Motor neuron (in vitro differentiated cells): ENCODE measurements at regions not wholly inside any gene's neighbourhood (a gene's known extent, or its start where the extent isn't known, plus 50 kb on each side); places are given as distances from the start of the nearest gene placed in this dataset.

Experiments used
- ATAC-seq, 8 experiments: fragments of 200-7000 bp; cut with Tn5 transposase; replicated peaks in 6 of 8; 2 replicates each; pipeline ENCODE4 v1.8.0; 2021; ENCODE audit warnings: mild to moderate bottlenecking in 8 of 8, moderate library complexity in 8 of 8
- H3K27ac ChIP-seq, 2 donors: fragments of 250-450 bp; sonication (Bioruptor Pico); 2 replicates each; pipeline ENCODE4 v1.9.0; 2021; ENCODE audit warnings: antibody characterized with exemption in 2 of 2, mild to moderate bottlenecking in 2 of 2, moderate library complexity in 1 of 2
- H3K4me1 ChIP-seq, 2 donors: fragments of 250-450 bp; sonication (Bioruptor Pico); replicated peaks in 1 of 2; 2 replicates each; pipeline ENCODE4 v1.6.1; 2021; ENCODE audit warnings: antibody characterized with exemption in 2 of 2, mild to moderate bottlenecking in 2 of 2, moderate library complexity in 1 of 2
- H3K4me3 ChIP-seq, 5 donors: fragments of 250-450 bp; sonication (Bioruptor Pico); 2 replicates each; pipeline ENCODE4 v1.9.0; 2021; ENCODE audit warnings: antibody characterized with exemption in 5 of 5, mild to moderate bottlenecking in 5 of 5, moderate library complexity in 4 of 5
- whole genome bisulfite sequencing, 10 experiments: fragments of 450-650 bp; shearing (Covaris generic); methylation state at CpG; one replicate each; pipeline ENCODE4 v1.0.0; 2022; 5-methylcytosine and 5-hydroxymethylcytosine counted together
- in situ Hi-C, 9 experiments: fragments of 400-800 bp; cut with MboI; loops; one replicate each; pipeline ENCODE4 v1.15.0; 2021; ENCODE audit warnings: low sequenced_read_pairs in 9 of 9, low pct_unique_long_range_greater_than_20kb in 2 of 9; ENCODE audit not compliant: unreplicated experiment in 9 of 9

DNA sequence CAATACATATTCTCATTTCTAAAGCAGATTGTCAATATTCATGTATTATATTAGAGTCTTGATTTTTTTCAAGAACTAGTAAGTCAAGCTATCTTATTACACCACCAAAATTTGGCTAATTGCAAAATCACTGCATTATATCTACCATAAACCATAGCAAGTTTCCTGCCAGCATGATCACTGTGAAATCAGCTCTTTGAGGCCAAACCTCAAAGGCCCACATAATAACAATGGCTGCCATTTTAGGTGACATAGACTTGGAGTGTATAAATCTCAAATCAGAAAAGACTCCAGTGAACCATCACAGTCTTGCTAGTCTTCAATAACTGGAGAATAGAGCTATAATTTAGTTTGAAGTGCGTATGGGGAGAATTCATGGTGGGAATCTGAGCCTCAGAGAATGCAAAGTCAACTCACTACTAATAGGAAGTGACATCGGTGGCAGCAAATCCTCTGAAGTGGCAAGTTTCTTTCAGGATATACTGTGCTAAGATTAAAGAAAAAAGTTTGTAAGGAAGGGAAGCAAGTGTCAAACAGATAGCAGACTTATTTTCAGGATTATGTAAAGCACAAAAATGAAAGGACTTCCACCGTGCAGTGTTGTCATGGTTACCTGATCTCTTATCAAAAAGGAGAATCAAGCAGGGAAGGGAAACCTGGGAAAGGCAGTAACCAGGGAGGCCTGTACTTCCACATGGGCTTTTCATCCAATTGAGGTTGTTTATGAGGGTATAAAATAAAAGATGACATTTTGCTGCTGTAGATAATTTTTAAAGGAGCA is 117.4 kb upstream of the FNDC3A start:
- 17 to 94% (median 62%) methylated on average over 1 to 3 of the region's 3 CpGs; no CpG with 5 or more reads in 1 of the 10 experiments for WGBS, 10 experiments
- no peak overlapping the region for H3K27ac ChIP-seq
- peak in 1 of 8 experiments; percentile 46 for ATAC-seq
- peaks cover 3 to 22% of the 10 kb centered on the region in 2 donors for H3K4me1 ChIP-seq
- in situ Hi-C loops, result no loop called here
- H3K4me3 ChIP-seq, result no peak overlapping the region

DNA sequence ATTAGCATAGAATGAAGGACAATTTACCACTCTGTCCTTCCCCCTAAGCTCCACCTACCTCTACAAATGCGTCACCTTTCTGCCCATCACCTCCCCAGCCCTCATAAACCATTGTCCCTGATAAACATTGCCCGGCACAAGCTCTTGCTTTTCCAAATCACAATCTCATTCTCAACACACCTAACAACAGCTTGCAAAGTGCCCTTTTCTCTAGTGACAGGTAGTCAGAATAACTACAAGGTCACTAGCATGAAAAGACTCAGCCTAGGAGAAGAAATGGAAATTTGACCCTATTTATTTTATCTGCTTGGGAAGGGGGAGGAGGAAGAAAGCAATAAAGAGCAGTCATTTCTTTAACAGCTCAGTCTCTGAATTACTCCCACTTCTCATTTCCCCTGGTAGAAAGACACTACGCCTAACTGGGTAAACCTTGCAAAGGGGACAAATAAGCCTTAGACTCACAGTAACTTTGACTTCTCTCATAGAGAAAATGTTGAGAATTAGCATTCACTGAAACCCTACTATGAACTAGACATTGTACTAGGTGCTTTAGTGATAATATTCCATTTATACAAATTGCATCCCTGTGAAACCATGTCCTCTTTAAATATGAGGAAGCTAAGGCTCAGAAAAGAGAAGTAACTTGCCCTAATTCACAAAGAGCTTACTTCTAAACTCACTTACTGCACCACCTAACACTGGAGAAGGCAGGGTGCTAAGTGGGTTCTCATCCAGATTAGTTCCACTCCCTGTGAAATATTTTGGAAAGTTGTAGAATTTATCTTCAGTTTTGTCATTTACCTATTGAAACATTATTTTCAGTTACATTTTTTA is 116.2 kb upstream of the FNDC3A start:
- WGBS, 10 experiments, result 30 to 96% (median 40%) methylated on average over 2 to 3 of the region's 3 CpGs; no CpG with 5 or more reads in 2 of the 10 experiments
- in situ Hi-C loops, result no loop called here
- peak in 4 of 8 experiments; percentile 34 to 78 (median 61) for ATAC-seq

DNA sequence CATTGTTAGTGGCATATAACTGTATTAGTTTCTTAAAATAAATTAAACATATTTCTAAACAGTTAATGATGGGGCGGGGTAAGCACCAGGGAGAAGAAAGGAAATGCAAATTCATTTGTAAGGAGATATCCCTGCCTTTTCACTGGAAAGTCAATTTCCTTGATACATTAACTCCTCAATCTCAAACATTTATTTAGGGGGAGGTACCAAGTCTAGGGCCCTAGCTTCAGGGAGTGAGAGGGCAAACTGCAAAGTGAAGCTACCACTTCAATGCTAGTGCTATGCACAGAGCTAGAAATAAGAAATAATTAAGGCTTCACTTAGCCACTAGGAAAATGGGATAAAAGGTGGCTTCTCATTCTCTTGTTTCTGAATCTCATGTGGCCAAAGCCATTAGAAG is 115.3 kb upstream of the FNDC3A start:
- Histone ChIP-seq H3K27ac (no peak overlapping the region), H3K4me1 (peaks cover 3 to 14% of the 10 kb centered on the region in 2 donors), H3K4me3 (no peak overlapping the region)
- in situ Hi-C loops, result no loop called here
- WGBS, 10 experiments, result 13 to 100% (median 79%) methylated on average over 1 of the region's 1 CpG; no CpG with 5 or more reads in 2 of the 10 experiments
- peak in 2 of 8 experiments; percentile 29 to 36 for ATAC-seq

More for the DNA sequence above, 116.2 kb upstream of the FNDC3A start:
- Histone ChIP-seq H3K4me3 (no peak overlapping the region), H3K27ac (no peak overlapping the region), H3K4me1 (peaks cover 3 to 14% of the 10 kb centered on the region in 2 donors)

DNA sequence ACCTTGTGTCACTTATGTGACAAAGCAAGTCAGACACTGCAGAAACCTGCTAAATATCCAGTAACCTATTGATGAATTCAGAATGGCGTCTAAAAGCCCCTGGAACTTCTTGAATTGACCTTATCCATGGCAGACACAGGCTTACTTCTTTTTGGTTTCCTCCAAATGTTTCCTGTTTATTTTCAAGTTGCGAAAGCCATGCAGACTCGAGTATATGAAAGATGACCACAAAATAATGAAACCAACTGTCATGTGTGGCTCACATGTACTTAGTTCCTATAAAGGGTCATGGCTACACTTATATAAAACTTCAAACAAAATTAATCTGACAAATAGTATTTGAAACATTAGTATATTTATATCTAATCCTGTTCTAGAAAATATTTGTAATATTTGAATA is 113.1 kb upstream of the FNDC3A start:
- H3K27ac ChIP-seq, result no peak overlapping the region
- in situ Hi-C loops, result no loop called here
- no peak overlapping the region for H3K4me3 ChIP-seq
- 28 to 100% (median 90%) methylated on average over 2 to 3 of the region's 3 CpGs; no CpG with 5 or more reads in 3 of the 10 experiments for WGBS, 10 experiments
- H3K4me1 ChIP-seq, result peaks cover 3 to 14% of the 10 kb centered on the region in 2 donors
- no peak for ATAC-seq

DNA sequence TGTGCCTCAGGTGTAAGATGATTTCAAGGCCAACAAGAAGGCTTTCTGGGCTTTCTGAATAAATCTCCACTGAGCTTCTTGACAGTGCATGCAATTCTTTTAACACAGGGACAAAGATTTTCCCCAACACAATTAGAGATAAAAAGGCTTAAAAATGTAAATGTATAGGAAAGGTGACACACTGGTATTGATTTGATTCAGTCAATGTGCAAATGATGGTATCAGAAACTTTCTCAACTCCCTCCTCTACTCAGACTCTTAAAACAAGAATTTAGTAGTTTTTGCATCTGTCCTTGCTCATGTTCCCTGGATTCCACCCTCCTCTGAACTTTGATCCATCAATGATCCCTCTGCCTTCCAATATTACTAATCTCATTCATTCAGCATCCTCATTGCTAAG is 111.6 kb upstream of the FNDC3A start:
- in situ Hi-C loops, result no loop called here
- no peak for ATAC-seq
- Histone ChIP-seq H3K4me3 (no peak overlapping the region), H3K27ac (no peak overlapping the region), H3K4me1 (peaks cover 3 to 7% of the 10 kb centered on the region in 2 donors)

DNA sequence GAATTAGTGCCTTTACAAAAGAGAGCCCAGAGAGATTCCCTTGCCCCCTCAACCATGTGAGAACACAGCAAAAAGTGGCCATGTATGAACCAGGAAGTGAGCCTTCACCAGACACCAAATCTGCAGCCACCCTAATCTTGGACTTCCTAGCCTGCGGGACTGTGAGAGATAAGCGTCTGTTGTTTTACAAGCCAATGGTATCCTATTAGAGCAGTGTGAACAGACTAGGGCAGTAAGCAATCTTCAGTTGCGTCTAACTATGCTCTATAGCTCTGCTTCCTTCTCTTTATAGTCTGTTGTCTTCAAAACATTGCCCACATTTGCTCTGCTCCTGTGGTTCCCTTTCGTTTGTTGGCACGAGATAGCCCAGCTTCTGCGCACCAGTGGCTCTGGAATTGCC is 109.5 kb upstream of the FNDC3A start:
- 28 to 100% (median 80%) methylated on average over 2 to 6 of the region's 6 CpGs; no CpG with 5 or more reads in 1 of the 10 experiments for WGBS, 10 experiments
- ATAC-seq, result no peak

DNA sequence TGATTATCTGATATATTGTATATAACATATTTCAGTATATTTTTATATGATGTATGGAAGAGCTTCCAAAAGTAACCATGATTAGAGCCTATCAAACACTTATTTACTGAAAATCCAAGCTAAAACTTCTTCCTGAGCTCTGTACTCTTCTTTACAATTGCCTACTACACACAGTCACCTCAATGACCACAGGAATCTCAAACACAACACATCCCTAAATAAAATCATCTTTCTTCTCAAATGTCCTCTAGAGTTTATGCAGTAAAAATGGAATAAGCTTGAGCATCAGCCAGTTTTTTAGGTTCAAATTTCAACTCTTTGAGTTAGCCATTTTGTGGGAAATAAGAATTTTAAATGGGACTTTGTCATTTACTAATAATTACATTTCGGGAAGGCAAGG is 102.6 kb upstream of the FNDC3A start:
- Histone ChIP-seq H3K4me1 (no peaks in the 10 kb centered on the region), H3K27ac (no peak overlapping the region), H3K4me3 (no peak overlapping the region)
- in situ Hi-C loops, result no loop called here
- 10 to 100% (median 85%) methylated on average over 1 of the region's 1 CpG; no CpG with 5 or more reads in 3 of the 10 experiments for WGBS, 10 experiments
- no peak for ATAC-seq

More for the DNA sequence above, 109.5 kb upstream of the FNDC3A start:
- no peak overlapping the region for H3K27ac ChIP-seq
- H3K4me3 ChIP-seq, result no peak overlapping the region
- H3K4me1 ChIP-seq, result no peaks in the 10 kb centered on the region
- in situ Hi-C loops, result no loop called here

DNA sequence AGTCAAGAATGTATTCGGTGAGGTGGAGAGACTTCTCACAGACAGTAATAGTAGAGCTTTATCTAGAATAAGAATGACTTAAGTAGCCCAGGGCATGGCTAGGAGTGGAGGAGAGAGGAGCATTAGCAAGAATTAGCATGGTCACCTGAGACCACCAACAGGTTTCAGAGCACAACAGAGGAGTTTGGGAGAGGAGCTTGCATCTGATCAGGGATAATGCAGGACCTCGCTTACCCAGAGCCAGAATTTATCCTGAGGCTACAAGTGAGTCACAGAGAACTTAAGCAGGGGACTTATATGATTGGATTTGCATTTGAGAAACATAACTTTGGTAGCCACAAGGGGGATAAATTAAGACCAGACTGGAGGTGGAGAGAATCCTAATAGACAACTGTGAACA is 102.1 kb upstream of the FNDC3A start:
- H3K4me3 ChIP-seq, result no peak overlapping the region
- H3K4me1 ChIP-seq, result no peaks in the 10 kb centered on the region
- ATAC-seq, result peak in 3 of 8 experiments; percentile 94 to 97 (median 97)
- no peak overlapping the region for H3K27ac ChIP-seq
- in situ Hi-C loops, result no loop called here
- 0 to 83% (median 27%) methylated on average over 1 to 2 of the region's 2 CpGs for WGBS, 10 experiments

DNA sequence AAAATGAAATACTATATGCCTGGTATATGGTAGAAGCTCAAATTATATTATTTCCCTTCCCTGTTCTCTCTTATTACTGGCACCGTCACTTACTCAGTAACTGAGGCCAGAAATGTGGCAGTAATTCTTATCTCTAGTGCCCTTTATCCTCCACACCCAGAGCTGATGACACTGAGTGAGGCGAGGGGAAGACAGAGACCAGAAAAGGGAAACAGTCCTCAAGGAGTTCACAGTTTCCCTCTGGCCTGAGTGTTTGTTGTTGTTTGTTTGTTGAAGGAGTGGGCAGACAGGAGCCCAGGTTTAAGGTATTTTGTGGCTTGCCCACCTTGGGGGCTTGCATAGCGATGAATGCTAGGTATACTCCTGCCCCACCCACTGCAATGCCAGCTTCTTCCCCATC is 101.5 kb upstream of the FNDC3A start:
- H3K4me3 ChIP-seq, result no peak overlapping the region
- H3K27ac ChIP-seq, result no peak overlapping the region
- no peak for ATAC-seq
- 54 to 100% (median 98%) methylated on average over 1 to 3 of the region's 3 CpGs; no CpG with 5 or more reads in 2 of the 10 experiments for WGBS, 10 experiments
- in situ Hi-C loops, result no loop called here
- no peaks in the 10 kb centered on the region for H3K4me1 ChIP-seq

DNA sequence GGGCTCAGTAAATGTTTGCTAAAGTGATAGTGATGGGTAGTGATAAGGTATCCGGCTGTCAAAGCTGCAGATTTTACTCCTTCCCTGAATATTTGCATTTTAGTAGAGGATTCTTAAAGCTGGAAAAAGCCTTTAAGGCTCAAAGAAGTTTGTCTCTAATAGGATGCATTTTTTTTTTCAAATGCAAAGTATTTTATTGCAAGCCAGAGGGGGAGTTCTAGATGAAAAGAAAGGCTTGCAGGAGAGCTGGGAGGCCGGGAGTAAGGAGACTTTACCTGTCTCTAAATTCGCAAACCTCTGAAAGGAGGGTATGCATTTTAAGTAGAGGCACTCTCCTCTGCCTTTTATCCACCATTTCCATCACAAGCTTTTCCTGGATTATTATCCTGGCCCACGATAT is 100.7 kb upstream of the FNDC3A start:
- WGBS, 10 experiments, result 0 to 46% (median 6%) methylated on average over 1 to 4 of the region's 4 CpGs; no CpG with 5 or more reads in 1 of the 10 experiments
- H3K27ac ChIP-seq, result no peak overlapping the region
- in situ Hi-C loops, result no loop called here
- no peaks in the 10 kb centered on the region for H3K4me1 ChIP-seq
- peak in 1 of 8 experiments; percentile 52 for ATAC-seq
- no peak overlapping the region for H3K4me3 ChIP-seq

DNA sequence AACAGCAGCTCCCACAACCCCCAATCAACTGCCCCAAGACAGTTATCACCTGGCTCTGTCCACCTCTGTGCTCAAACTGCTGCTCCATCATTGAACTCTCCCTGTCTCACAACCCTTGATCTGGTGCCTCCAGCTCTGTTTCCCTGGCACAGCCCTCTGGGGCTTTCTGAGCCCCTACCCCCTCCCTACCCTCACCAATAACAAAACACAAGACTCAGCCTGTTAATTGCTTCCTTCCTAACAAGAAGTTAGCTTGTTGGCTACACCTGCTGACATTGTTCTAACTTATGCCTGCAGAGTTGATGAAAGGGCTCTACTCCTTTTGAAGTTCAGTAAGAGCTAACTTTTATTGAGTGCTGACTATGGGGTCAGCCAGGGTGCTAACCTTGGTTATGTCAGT is 99.4 kb upstream of the FNDC3A start:
- H3K4me3 ChIP-seq, result no peak overlapping the region
- no peaks in the 10 kb centered on the region for H3K4me1 ChIP-seq
- H3K27ac ChIP-seq, result no peak overlapping the region
- in situ Hi-C loops, result no loop called here
- no peak for ATAC-seq

DNA sequence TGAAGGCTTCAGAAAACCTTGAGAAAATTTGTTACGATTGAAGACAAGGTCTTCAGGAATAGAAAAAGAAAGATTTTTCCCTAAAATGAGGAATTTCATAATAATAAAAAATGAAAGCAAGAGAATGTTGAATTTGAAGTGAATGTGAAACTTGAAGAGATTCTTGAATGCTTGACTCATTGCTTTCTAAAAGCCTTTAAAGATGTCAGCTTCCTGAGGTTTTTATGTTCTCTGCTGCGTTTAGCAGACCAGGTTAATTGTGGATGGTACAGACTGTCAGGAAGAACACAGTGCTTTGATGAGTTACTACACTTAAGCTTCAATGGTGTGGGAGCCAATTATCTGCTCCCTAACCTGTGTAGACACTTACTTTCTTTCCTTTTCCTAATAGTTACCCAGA is 96.3 kb upstream of the FNDC3A start:
- Histone ChIP-seq H3K27ac (no peak overlapping the region), H3K4me3 (no peak overlapping the region), H3K4me1 (no peaks in the 10 kb centered on the region)
- in situ Hi-C loops, result no loop called here
- WGBS, 10 experiments, result 21 to 69% (median 49%) methylated on average over 2 of the region's 2 CpGs; no CpG with 5 or more reads in 1 of the 10 experiments
- ATAC-seq, result peak in 1 of 8 experiments; percentile 46

DNA sequence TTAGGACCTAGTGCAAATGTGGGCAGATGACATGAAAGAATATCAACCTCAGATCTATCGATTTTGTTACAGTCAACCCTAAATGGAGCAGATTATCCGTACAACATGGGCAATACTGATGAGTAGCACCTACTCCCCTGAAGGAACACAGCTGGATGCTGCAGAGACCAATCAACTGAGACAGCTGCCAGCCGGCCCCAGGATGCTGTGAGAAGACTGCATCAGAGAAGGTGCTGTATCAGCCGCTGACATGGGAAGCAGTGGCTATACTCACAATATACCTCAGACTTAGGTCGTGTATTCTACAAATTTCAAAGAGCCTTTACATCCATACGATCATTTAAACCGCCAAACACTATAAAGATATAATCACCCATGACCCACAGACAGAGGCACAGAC is 95.9 kb upstream of the FNDC3A start:
- peak in 1 of 8 experiments; percentile 25 for ATAC-seq
- in situ Hi-C loops, result no loop called here
- WGBS, 10 experiments, result 8 to 82% (median 59%) methylated on average over 1 to 5 of the region's 7 CpGs; no CpG with 5 or more reads in 2 of the 10 experiments
- H3K27ac ChIP-seq, result no peak overlapping the region
- H3K4me1 ChIP-seq, result no peaks in the 10 kb centered on the region
- H3K4me3 ChIP-seq, result no peak overlapping the region
